22Rv1 (cell line): ENCODE measurements at regions not wholly inside any gene's neighbourhood (a gene's known extent, or its start where the extent isn't known, plus 50 kb on each side); places are given as distances from the start of the nearest gene placed in this dataset.

Experiments
- H3K27ac ChIP-seq: fragments of 450-650 bp; 2 replicates; pipeline ENCODE4 v1.5.1; 2017
- ZFX ChIP-seq: fragments of 450-650 bp; IDR thresholded peaks from 2 replicates; pipeline ENCODE4 v1.6.1; 2017; ENCODE audit warnings: antibody characterized with exemption, borderline replicate concordance
- TF ChIP-seq, protein P1 (sequence below): fragments of 450-650 bp; IDR thresholded peaks from 2 replicates; pipeline ENCODE4 v1.5.1; 2017; ENCODE audit warnings: mild to moderate bottlenecking

DNA sequence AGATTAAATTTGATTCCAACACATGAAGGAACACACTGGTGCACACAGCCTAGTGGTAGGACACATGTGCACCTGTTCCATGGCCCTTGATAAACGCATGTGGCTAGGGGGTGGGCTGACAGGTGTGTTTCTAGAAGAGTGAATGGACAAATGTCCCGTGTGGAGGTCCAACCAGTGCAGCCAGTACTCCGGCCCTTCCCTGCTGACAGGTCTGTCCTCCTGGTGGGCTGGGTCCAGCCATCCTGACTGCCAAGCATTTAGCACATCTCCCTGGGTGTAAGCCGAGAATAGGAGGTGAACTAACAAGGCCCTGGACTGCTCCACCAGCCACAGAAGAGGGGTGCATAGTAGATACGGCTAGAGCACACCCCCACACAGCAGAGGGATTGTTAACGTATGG, 258.7 kb upstream of the RAB6C start:
- H3K27ac ChIP-seq, result no peak overlapping the region
- TF ChIP-seq ZFX, result no peak
- TF ChIP-seq, protein P1, sequence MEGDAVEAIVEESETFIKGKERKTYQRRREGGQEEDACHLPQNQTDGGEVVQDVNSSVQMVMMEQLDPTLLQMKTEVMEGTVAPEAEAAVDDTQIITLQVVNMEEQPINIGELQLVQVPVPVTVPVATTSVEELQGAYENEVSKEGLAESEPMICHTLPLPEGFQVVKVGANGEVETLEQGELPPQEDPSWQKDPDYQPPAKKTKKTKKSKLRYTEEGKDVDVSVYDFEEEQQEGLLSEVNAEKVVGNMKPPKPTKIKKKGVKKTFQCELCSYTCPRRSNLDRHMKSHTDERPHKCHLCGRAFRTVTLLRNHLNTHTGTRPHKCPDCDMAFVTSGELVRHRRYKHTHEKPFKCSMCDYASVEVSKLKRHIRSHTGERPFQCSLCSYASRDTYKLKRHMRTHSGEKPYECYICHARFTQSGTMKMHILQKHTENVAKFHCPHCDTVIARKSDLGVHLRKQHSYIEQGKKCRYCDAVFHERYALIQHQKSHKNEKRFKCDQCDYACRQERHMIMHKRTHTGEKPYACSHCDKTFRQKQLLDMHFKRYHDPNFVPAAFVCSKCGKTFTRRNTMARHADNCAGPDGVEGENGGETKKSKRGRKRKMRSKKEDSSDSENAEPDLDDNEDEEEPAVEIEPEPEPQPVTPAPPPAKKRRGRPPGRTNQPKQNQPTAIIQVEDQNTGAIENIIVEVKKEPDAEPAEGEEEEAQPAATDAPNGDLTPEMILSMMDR, result no peak

DNA sequence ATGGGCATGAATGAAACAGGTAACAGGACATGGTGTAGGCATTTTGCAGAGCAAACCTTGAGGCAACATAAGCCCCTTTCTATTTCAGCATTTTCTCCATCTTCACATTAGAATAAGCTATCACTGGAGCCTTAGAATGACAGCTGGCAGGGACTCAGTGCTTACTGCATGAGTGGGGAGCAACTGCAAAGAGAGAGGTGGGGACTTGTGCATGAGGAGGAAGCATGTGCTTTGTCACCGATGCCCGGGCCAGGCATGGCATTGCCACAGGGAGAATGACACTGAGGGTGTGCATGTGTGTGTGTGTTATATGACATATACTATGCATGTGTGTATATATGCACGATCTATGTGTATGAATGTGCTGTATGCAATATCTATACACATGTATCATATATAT, 258.2 kb upstream of the RAB6C start:
- no peak overlapping the region for H3K27ac ChIP-seq
- TF ChIP-seq ZFX, result no peak
- TF ChIP-seq, protein P1, result no peak

- H3K27ac ChIP-seq, result no peak overlapping the region
- no peak for TF ChIP-seq ZFX
- TF ChIP-seq, protein P1, result no peak
These were observed 257.6 kb upstream of the RAB6C start for GRCh38 chr2:129721846-129722245.

GRCh38 chr2:129722306-129723019, 257.0 kb upstream of the RAB6C start:
- H3K27ac ChIP-seq, result no peak overlapping the region
- no peak for TF ChIP-seq ZFX
- TF ChIP-seq, protein P1, result no peak

- H3K27ac ChIP-seq, result no peak overlapping the region
- TF ChIP-seq ZFX, result no peak
- TF ChIP-seq, protein P1, result no peak
These were observed 256.0 kb upstream of the RAB6C start for GRCh38 chr2:129723277-129724020.

DNA sequence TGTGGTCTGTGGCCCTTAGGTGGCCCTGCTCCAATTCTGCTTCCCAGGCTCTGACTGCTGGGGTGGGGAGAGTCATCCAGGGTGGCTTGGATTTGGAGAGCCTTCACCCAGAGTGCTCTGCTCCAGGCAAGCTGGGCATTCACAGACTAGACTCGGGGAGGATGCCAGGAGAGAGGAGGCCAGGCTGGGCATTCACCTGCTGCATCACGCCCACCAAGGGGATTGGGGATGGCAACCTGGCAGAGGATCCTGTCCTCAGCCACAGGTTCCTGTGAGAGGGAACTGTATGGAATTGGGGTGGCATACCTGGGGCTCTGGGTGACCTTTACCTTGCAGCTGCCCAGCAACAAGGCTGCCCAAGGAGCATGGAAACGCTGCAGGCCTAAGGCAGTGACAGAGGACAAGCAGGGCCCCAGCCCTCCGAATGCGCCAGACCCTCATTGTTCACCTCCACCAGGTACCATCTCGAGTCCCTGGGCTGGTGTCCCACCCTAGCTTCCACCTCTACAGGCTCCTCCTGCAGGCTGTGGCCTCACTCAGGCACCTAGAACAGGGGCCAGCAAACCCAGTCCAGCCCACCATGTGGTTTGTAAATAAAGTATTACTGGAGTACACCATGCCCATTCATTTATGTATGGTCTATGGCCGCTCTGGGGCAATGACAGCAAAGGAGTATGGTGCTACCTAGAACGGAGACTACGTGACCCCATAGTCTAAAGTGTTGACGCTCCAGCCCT, 255.3 kb upstream of the RAB6C start:
- TF ChIP-seq ZFX, result no peak
- TF ChIP-seq, protein P1, result no peak
- H3K27ac ChIP-seq, result no peak overlapping the region
